ENCODE measurements at regions not wholly inside any gene's neighbourhood (a gene's known extent, or its start where the extent isn't known, plus 50 kb on each side); places are given as distances from the start of the nearest gene placed in this dataset.

DNA sequence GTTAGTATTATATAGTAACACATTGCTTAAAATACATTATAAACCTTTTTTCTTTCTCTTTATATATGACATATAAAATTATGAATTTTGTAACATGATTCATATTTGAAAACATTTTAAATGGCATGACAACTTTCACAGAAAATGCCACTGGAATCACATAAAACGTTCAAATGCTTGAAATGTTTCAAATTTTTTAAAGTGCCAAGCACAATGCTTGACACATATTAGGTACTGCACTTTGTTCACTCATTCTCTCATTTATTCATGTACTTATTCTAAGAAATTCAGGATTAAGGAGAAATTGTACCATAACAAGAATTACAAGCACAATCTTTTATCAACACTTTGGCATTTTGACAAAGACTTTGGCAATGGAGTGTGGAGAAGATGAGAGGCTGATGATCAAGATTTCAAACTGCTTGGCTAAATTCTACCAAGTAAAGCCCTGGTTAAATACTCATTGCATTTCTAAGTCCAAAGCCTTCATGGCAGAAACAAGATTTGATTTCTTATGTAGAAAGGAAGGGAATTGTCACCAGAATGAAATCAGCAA is 232.2 kb downstream of the C12orf50 start:
- BruUV-seq (replicated peaks) = no TSS peak

DNA sequence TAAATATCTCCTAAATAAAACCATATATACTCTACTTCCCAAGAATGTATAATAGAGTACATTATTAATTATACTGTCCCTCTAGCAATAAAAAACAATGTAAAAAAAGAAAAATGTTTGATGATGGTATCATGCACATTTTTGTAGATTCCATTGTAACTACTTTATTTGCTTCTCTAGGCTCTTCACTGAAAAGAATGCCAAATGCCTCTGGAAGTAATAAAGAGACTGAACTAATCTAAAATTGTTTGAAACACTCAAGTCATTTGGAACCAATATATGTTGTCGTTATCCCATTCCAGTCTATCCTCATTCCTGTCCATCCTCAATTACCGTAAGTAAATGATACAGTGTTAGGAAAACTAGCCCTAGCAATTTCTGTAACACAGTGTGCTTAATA is 233.6 kb downstream of the C12orf50 start:
- H3K36me3 Mint-ChIP-seq (ENCODE audit: insufficient read depth, unreplicated experiment) = no peaks in the 10 kb centered on the region
- intact Hi-C loops (cut with micrococcal nuclease) = no loop called here
- ChIA-PET POLR2A (interaction anchor here (0.6 kb wide), 1 partner anchor 10 kb away, joined by 3 read pairs; no protein-coding TSS in a partner anchor), CTCF (no interaction called here)
- DNase-seq (ENCODE audit: unreplicated experiment) = no peak
- no peaks in the 10 kb centered on the region for H3K27me3 Mint-ChIP-seq (ENCODE audit: insufficient read depth, unreplicated experiment)
- peaks cover 19% of the 10 kb centered on the region for H3K4me1 Mint-ChIP-seq (ENCODE audit: insufficient read depth, unreplicated experiment)
- no peak overlapping the region for H3K4me3 Mint-ChIP-seq (ENCODE audit: unreplicated experiment)
- H3K27ac Mint-ChIP-seq (ENCODE audit: low read depth, unreplicated experiment) = no peak overlapping the region
- no TSS peak for BruUV-seq (replicated peaks)
- H3K9me3 Mint-ChIP-seq (ENCODE audit: unreplicated experiment) = no peaks in the 10 kb centered on the region
- TF ChIP-seq, protein P1, sequence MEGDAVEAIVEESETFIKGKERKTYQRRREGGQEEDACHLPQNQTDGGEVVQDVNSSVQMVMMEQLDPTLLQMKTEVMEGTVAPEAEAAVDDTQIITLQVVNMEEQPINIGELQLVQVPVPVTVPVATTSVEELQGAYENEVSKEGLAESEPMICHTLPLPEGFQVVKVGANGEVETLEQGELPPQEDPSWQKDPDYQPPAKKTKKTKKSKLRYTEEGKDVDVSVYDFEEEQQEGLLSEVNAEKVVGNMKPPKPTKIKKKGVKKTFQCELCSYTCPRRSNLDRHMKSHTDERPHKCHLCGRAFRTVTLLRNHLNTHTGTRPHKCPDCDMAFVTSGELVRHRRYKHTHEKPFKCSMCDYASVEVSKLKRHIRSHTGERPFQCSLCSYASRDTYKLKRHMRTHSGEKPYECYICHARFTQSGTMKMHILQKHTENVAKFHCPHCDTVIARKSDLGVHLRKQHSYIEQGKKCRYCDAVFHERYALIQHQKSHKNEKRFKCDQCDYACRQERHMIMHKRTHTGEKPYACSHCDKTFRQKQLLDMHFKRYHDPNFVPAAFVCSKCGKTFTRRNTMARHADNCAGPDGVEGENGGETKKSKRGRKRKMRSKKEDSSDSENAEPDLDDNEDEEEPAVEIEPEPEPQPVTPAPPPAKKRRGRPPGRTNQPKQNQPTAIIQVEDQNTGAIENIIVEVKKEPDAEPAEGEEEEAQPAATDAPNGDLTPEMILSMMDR (IDR thresholded peaks at IDR 0.05; ENCODE audit: unreplicated experiment) = no peak

More for the DNA sequence above, 232.2 kb downstream of the C12orf50 start:
- Mint-ChIP-seq H3K9me3 (ENCODE audit: unreplicated experiment) (no peaks in the 10 kb centered on the region), H3K27me3 (ENCODE audit: insufficient read depth, unreplicated experiment) (no peaks in the 10 kb centered on the region), H3K27ac (ENCODE audit: low read depth, unreplicated experiment) (no peak overlapping the region), H3K4me3 (ENCODE audit: unreplicated experiment) (no peak overlapping the region), H3K4me1 (ENCODE audit: insufficient read depth, unreplicated experiment) (peaks cover 19% of the 10 kb centered on the region), H3K36me3 (ENCODE audit: insufficient read depth, unreplicated experiment) (no peaks in the 10 kb centered on the region)
- ChIA-PET CTCF (no interaction called here), POLR2A (interaction anchor here (0.5 to 1.0 kb wide), 2 partner anchors 112 to 611 kb away, joined by 3 to 4 read pairs; no protein-coding TSS in a partner anchor)
- no peak for DNase-seq (ENCODE audit: unreplicated experiment)
- intact Hi-C loops (cut with micrococcal nuclease) = no loop called here
- TF ChIP-seq, protein P1 (IDR thresholded peaks at IDR 0.05; ENCODE audit: unreplicated experiment) = no peak

DNA sequence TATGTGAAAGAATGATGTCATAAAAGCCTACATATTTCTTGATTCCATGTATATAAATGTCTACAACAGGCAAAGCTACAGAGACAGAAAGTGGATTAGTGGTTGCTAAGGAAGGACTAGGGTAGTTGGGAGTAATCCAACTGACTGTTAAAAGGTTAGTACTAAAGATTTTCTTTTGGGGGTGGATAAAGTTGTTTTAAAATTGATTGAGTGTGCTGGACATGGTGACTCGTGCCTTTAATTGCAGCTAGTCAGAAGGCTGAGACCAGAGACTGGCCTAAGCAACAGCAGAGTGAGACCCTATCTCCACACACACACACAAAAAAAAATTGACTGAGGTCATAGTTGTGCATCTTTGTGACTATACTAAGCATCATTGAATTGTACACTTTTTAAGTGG is 234.3 kb downstream of the C12orf50 start:
- no peaks in the 10 kb centered on the region for H3K27me3 Mint-ChIP-seq (ENCODE audit: insufficient read depth, unreplicated experiment)
- TF ChIP-seq, protein P1 (IDR thresholded peaks at IDR 0.05; ENCODE audit: unreplicated experiment) = no peak
- H3K9me3 Mint-ChIP-seq (ENCODE audit: unreplicated experiment) = no peaks in the 10 kb centered on the region
- H3K4me3 Mint-ChIP-seq (ENCODE audit: unreplicated experiment) = no peak overlapping the region
- no peaks in the 10 kb centered on the region for H3K36me3 Mint-ChIP-seq (ENCODE audit: insufficient read depth, unreplicated experiment)
- intact Hi-C loops (cut with micrococcal nuclease) = no loop called here
- ChIA-PET CTCF (no interaction called here), POLR2A (no interaction called here)
- H3K27ac Mint-ChIP-seq (ENCODE audit: low read depth, unreplicated experiment) = no peak overlapping the region
- H3K4me1 Mint-ChIP-seq (ENCODE audit: insufficient read depth, unreplicated experiment) = peaks cover 19% of the 10 kb centered on the region
- no TSS peak for BruUV-seq (replicated peaks)
- DNase-seq (ENCODE audit: unreplicated experiment) = no peak

- Mint-ChIP-seq H3K27ac (ENCODE audit: low read depth, unreplicated experiment) (no peak overlapping the region), H3K36me3 (ENCODE audit: insufficient read depth, unreplicated experiment) (peaks cover 6% of the 10 kb centered on the region), H3K4me3 (ENCODE audit: unreplicated experiment) (no peak overlapping the region), H3K4me1 (ENCODE audit: insufficient read depth, unreplicated experiment) (peaks cover 19% of the 10 kb centered on the region), H3K27me3 (ENCODE audit: insufficient read depth, unreplicated experiment) (no peaks in the 10 kb centered on the region), H3K9me3 (ENCODE audit: unreplicated experiment) (no peaks in the 10 kb centered on the region)
- no TSS peak for BruUV-seq (replicated peaks)
- DNase-seq (ENCODE audit: unreplicated experiment) = no peak
- intact Hi-C loops (cut with micrococcal nuclease) = no loop called here
- POLR2A ChIA-PET = interaction anchor here (2.0 kb wide), 1 partner anchor 14 kb away, joined by 4 read pairs; no protein-coding TSS in a partner anchor
- TF ChIP-seq, protein P1 (IDR thresholded peaks at IDR 0.05; ENCODE audit: unreplicated experiment) = no peak
- CTCF ChIA-PET = no interaction called here
These were observed 236.1 kb downstream of the C12orf50 start for GRCh38 chr12:87793131-87793530.
